Stomach (tissue), 4 donors: ENCODE measurements at regions not wholly inside any gene's neighbourhood (a gene's known extent, or its start where the extent isn't known, plus 50 kb on each side); places are given as distances from the start of the nearest gene placed in this dataset.

Experiments used
- CTCF ChIP-seq, 7 experiments: fragments of 450-650 bp in 4 of 7; fragments of 200-600 bp in 3 of 7; sonication (generic) in 3 of 7; IDR thresholded peaks; one replicate each; pipeline ENCODE4 v1.5.1; 2016 to 2019; ENCODE audit warnings: antibody characterized with exemption in 7 of 7, control low read depth in 2 of 7, mild to moderate bottlenecking in 1 of 7
- EP300 ChIP-seq: sonication (generic); formaldehyde crosslinking; IDR thresholded peaks from one replicate; pipeline ENCODE4 v1.6.1; 2017; ENCODE audit warnings: antibody characterized with exemption
- POLR2A ChIP-seq, 4 donors: fragments of 450-650 bp; IDR thresholded peaks; one replicate each; pipeline ENCODE4 v1.6.1; 2016; ENCODE audit warnings: antibody characterized with exemption in 4 of 4, control low read depth in 2 of 4, mild to moderate bottlenecking in 1 of 4, moderate library complexity in 1 of 4
- POLR2AphosphoS5 ChIP-seq, 3 donors: sonication (generic); formaldehyde crosslinking; IDR thresholded peaks; one replicate each; pipeline ENCODE4 v1.6.1; 2016; ENCODE audit warnings: antibody characterized with exemption in 3 of 3

- TF ChIP-seq CTCF (IDR thresholded peaks at IDR 0.05) (peak in 5 of 7 experiments; percentile 64 to 92 (median 82)), POLR2A (IDR thresholded peaks at IDR 0.05) (no peak), EP300 (no peak), POLR2AphosphoS5 (IDR thresholded peaks at IDR 0.05) (no peak)
These were observed 131.8 kb upstream of the CHD1 start for GRCh38 chr5:99060306-99061261.
